HepG2 (cell line): ENCODE measurements at regions not wholly inside any gene's neighbourhood (a gene's known extent, or its start where the extent isn't known, plus 50 kb on each side); places are given as distances from the start of the nearest gene placed in this dataset.

ENCODE experiments used
- AGO2 ChIP-seq: fragments of 200-400 bp; formaldehyde crosslinking; optimal IDR thresholded peaks from 2 replicates; pipeline ENCODE3; 2017; ENCODE audit warnings: mild to moderate bottlenecking, low read depth, low read length, moderate library complexity
- FOXA3 ChIP-seq: IDR thresholded peaks from 2 replicates; pipeline ENCODE4 v1.6.1; 2016; ENCODE audit warnings: missing genetic modification reagents, missing compliant biosample characterization
- GATAD2A ChIP-seq: IDR thresholded peaks from 2 replicates; pipeline ENCODE4 v1.6.1; 2016
- HCFC1 ChIP-seq: fragments of 150-350 bp; IDR thresholded peaks from 2 replicates; pipeline ENCODE4 v1.6.1; 2014; ENCODE audit warnings: low read depth, low read length
- HMG20B ChIP-seq: conservative IDR thresholded peaks from 2 replicates; pipeline ENCODE4 v1.6.1; 2016; ENCODE audit warnings: missing genetic modification reagents, missing compliant biosample characterization
- KLF11 ChIP-seq: IDR thresholded peaks from 2 replicates; pipeline ENCODE4 v1.6.1; 2016; ENCODE audit warnings: missing compliant biosample characterization
- LBX2 ChIP-seq: sonication (generic); formaldehyde crosslinking; IDR thresholded peaks from 2 replicates; pipeline ENCODE4 v1.5.0; 2020; ENCODE audit warnings: missing genetic modification reagents, mild to moderate bottlenecking, borderline replicate concordance
- MIER3 ChIP-seq: IDR thresholded peaks from 2 replicates; pipeline ENCODE4 v1.6.1; 2016; ENCODE audit warnings: missing compliant biosample characterization, borderline replicate concordance
- PAWR ChIP-seq: sonication (generic); formaldehyde crosslinking; IDR thresholded peaks from 2 replicates; pipeline ENCODE4 v1.4.0; 2020; ENCODE audit warnings: missing genetic modification reagents, mild to moderate bottlenecking, borderline replicate concordance
- RBM22 ChIP-seq: fragments of 200-400 bp; formaldehyde crosslinking; optimal IDR thresholded peaks from 2 replicates; pipeline ENCODE3; 2017; ENCODE audit warnings: mild to moderate bottlenecking, low read length, moderate library complexity
- REPIN1 ChIP-seq: sonication (generic); formaldehyde crosslinking; IDR thresholded peaks from 2 replicates; pipeline ENCODE4 v1.8.0; 2022; ENCODE audit warnings: missing genetic modification reagents, low read depth, mild to moderate bottlenecking, borderline replicate concordance
- SOX5 ChIP-seq: IDR thresholded peaks from 2 replicates; pipeline ENCODE4 v1.6.1; 2016; ENCODE audit warnings: borderline replicate concordance
- SRY ChIP-seq: sonication (generic); formaldehyde crosslinking; IDR thresholded peaks from 2 replicates; pipeline ENCODE4 v1.8.0; 2022; ENCODE audit warnings: mild to moderate bottlenecking, missing genetic modification reagents
- TBP ChIP-seq: sonication (generic); formaldehyde crosslinking; IDR thresholded peaks from 2 replicates; pipeline ENCODE4 v1.5.0; 2020; ENCODE audit warnings: missing genetic modification reagents
- TFDP2 ChIP-seq: sonication (generic); formaldehyde crosslinking; IDR thresholded peaks from 2 replicates; pipeline ENCODE4 v1.4.0; 2020; ENCODE audit warnings: missing genetic modification reagents
- YEATS4 ChIP-seq: sonication (generic); formaldehyde crosslinking; IDR thresholded peaks from 2 replicates; pipeline ENCODE4 v1.4.0; 2020; ENCODE audit warnings: missing genetic modification reagents, borderline replicate concordance
- ZMYM4 ChIP-seq: sonication (generic); formaldehyde crosslinking; IDR thresholded peaks from 2 replicates; pipeline ENCODE4 v1.8.1; 2023; ENCODE audit warnings: mild to moderate bottlenecking, missing genetic modification reagents
- ZNF121 ChIP-seq: sonication (generic); formaldehyde crosslinking; IDR thresholded peaks from 2 replicates; pipeline ENCODE4 v1.5.0; 2020; ENCODE audit warnings: mild to moderate bottlenecking, missing genetic modification reagents
- ZNF317 ChIP-seq: sonication (generic); formaldehyde crosslinking; IDR thresholded peaks from 2 replicates; pipeline ENCODE4 v1.5.0; 2020; ENCODE audit warnings: mild to moderate bottlenecking, missing genetic modification reagents
- TF ChIP-seq, protein P1 (sequence below): sonication (generic); formaldehyde crosslinking; IDR thresholded peaks from 2 replicates; pipeline ENCODE4; 2020; ENCODE audit warnings: missing genetic modification reagents, mild to moderate bottlenecking, borderline replicate concordance
- TF ChIP-seq, protein P2 (sequence below): sonication (generic); formaldehyde crosslinking; conservative IDR thresholded peaks from 2 replicates; pipeline ENCODE4 v1.5.0; 2020; ENCODE audit warnings: missing genetic modification reagents
- TF ChIP-seq, protein P3 (sequence below): sonication (generic); formaldehyde crosslinking; IDR thresholded peaks from 2 replicates; pipeline ENCODE4 v1.4.0; 2020; ENCODE audit warnings: missing genetic modification reagents

- TF ChIP-seq, protein P1, sequence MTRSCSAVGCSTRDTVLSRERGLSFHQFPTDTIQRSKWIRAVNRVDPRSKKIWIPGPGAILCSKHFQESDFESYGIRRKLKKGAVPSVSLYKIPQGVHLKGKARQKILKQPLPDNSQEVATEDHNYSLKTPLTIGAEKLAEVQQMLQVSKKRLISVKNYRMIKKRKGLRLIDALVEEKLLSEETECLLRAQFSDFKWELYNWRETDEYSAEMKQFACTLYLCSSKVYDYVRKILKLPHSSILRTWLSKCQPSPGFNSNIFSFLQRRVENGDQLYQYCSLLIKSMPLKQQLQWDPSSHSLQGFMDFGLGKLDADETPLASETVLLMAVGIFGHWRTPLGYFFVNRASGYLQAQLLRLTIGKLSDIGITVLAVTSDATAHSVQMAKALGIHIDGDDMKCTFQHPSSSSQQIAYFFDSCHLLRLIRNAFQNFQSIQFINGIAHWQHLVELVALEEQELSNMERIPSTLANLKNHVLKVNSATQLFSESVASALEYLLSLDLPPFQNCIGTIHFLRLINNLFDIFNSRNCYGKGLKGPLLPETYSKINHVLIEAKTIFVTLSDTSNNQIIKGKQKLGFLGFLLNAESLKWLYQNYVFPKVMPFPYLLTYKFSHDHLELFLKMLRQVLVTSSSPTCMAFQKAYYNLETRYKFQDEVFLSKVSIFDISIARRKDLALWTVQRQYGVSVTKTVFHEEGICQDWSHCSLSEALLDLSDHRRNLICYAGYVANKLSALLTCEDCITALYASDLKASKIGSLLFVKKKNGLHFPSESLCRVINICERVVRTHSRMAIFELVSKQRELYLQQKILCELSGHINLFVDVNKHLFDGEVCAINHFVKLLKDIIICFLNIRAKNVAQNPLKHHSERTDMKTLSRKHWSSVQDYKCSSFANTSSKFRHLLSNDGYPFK: no peak
- TF ChIP-seq FOXA3 (CRISPR knock-in tag) (peak; percentile 48; the same call in 1 of the 2 replicates), TBP (CRISPR knock-in tag) (no peak), SOX5 (CRISPR knock-in tag) (peak; percentile 96), KLF11 (CRISPR knock-in tag) (no peak), TFDP2 (CRISPR knock-in tag) (no peak), AGO2 (no peak), YEATS4 (CRISPR knock-in tag) (no peak), HCFC1 (no peak), REPIN1 (CRISPR knock-in tag) (no peak), ZMYM4 (CRISPR knock-in tag) (peak; percentile 38; the same call in 1 of the 2 replicates), GATAD2A (CRISPR knock-in tag) (peak; percentile 61), ZNF121 (CRISPR knock-in tag) (no peak), RBM22 (no peak), HMG20B (CRISPR knock-in tag) (no peak), ZNF317 (CRISPR knock-in tag) (no peak), LBX2 (CRISPR knock-in tag) (no peak), PAWR (CRISPR knock-in tag) (no peak), MIER3 (CRISPR knock-in tag) (no peak), SRY (no peak)
- TF ChIP-seq, protein P2, sequence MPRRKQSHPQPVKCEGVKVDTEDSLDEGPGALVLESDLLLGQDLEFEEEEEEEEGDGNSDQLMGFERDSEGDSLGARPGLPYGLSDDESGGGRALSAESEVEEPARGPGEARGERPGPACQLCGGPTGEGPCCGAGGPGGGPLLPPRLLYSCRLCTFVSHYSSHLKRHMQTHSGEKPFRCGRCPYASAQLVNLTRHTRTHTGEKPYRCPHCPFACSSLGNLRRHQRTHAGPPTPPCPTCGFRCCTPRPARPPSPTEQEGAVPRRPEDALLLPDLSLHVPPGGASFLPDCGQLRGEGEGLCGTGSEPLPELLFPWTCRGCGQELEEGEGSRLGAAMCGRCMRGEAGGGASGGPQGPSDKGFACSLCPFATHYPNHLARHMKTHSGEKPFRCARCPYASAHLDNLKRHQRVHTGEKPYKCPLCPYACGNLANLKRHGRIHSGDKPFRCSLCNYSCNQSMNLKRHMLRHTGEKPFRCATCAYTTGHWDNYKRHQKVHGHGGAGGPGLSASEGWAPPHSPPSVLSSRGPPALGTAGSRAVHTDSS: no peak
- TF ChIP-seq, protein P3, sequence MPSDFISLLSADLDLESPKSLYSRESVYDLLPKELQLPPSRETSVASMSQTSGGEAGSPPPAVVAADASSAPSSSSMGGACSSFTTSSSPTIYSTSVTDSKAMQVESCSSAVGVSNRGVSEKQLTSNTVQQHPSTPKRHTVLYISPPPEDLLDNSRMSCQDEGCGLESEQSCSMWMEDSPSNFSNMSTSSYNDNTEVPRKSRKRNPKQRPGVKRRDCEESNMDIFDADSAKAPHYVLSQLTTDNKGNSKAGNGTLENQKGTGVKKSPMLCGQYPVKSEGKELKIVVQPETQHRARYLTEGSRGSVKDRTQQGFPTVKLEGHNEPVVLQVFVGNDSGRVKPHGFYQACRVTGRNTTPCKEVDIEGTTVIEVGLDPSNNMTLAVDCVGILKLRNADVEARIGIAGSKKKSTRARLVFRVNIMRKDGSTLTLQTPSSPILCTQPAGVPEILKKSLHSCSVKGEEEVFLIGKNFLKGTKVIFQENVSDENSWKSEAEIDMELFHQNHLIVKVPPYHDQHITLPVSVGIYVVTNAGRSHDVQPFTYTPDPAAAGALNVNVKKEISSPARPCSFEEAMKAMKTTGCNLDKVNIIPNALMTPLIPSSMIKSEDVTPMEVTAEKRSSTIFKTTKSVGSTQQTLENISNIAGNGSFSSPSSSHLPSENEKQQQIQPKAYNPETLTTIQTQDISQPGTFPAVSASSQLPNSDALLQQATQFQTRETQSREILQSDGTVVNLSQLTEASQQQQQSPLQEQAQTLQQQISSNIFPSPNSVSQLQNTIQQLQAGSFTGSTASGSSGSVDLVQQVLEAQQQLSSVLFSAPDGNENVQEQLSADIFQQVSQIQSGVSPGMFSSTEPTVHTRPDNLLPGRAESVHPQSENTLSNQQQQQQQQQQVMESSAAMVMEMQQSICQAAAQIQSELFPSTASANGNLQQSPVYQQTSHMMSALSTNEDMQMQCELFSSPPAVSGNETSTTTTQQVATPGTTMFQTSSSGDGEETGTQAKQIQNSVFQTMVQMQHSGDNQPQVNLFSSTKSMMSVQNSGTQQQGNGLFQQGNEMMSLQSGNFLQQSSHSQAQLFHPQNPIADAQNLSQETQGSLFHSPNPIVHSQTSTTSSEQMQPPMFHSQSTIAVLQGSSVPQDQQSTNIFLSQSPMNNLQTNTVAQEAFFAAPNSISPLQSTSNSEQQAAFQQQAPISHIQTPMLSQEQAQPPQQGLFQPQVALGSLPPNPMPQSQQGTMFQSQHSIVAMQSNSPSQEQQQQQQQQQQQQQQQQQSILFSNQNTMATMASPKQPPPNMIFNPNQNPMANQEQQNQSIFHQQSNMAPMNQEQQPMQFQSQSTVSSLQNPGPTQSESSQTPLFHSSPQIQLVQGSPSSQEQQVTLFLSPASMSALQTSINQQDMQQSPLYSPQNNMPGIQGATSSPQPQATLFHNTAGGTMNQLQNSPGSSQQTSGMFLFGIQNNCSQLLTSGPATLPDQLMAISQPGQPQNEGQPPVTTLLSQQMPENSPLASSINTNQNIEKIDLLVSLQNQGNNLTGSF: no peak
Measured at GRCh38 chr1:222877854-222878253, 63.0 kb downstream of the DISP1 start (continued).
